GM19324 (cell line): ENCODE measurements at regions not wholly inside any gene's neighbourhood (a gene's known extent, or its start where the extent isn't known, plus 50 kb on each side); places are given as distances from the start of the nearest gene placed in this dataset.
"Not testable (repeated sequence)": the region's sequence is repeated elsewhere in the genome, so short reads cannot be mapped to it uniquely, and the experiment has no call there.

Source experiments
- ATAC-seq: cut with Tn5 transposase; IDR thresholded peaks from one replicate; pipeline ENCODE4 v1.9.1; 2021; ENCODE audit warnings: mild to moderate bottlenecking, moderate library complexity; ENCODE audit not compliant: unreplicated experiment, low FRiP score

DNA sequence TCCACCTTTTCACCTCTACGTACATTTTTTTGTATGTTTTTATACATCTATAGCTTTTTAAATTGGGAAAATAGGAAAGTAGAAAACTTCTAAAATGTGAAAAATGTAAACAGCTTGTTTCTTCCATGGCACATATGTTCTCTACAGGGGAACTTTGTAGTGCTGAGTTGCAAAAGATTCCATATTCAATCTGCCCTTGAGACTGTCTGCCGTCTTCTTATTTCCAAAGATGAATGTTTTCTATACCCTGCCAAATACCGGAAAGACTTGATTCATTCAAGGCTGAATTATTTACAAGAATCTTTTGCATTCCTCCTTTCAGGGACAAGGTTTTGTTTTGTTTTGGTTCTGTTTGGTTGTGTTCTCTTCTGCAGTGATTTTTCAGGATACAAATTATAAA, 1334.5 kb upstream of the ADGRL4 start:
- ATAC-seq = no peak

DNA sequence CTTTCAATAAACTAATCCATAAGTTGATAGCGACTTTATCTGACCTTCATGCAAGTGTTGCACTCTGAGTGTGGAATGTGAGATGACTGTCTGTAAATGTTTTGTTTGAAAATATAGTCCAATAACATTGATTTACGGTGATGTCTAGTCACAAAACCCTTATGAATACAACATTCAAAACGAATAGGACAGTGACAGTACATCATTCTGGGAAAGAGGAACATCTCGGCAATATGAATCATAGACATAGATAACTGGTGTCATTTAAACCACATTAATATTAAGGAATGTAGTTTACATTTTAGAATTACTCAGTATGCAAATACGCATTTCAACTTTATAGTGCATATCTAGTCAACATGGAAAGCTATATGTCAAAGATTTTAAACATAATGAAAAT, 1311.6 kb upstream of the ADGRL4 start:
- no peak for ATAC-seq

DNA sequence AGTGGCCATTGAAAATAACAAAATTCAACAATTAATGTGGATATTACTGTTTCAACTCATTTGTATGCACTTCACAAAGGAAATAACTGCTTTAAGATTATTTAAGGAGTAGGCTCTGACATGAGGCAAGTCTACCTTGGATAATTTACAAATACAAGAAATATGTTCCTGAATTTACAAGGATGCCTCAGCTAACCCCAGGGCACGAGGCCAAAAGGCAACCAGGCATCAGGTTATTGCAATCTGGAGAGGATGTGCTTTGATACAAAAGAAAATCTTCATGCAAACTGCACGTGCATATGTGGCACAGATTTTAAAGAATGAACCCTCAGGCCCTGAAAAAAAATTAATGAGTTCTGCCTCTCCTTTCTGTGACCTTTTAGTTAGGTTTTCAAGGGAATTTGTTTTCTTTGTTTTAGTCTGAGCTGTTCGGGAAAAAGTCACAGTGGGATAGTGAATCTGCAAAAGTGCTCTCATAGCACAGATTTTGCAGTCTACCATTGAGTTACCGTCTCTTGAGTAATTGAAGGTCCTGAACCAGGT, 1304.2 kb upstream of the ADGRL4 start:
- no peak for ATAC-seq

DNA sequence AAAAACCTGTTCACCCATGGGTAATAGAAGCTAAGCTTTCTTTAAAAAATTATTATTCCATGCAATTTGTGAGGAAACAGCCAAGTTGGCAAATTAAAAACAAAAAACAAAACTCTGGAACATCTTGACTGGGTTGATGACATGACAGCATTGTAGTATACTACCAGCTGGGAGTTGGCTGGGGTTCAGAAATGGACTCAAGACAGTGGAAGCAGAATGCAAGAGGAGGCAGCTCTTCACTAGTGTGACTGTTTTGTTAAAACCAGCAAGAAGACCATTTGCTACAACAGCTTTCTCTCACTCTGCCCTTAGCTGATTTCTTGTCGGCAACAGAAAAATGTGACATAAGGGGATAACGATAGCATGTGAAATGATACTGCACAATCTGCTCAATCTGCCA, 1298.9 kb upstream of the ADGRL4 start:
- ATAC-seq = no peak

DNA sequence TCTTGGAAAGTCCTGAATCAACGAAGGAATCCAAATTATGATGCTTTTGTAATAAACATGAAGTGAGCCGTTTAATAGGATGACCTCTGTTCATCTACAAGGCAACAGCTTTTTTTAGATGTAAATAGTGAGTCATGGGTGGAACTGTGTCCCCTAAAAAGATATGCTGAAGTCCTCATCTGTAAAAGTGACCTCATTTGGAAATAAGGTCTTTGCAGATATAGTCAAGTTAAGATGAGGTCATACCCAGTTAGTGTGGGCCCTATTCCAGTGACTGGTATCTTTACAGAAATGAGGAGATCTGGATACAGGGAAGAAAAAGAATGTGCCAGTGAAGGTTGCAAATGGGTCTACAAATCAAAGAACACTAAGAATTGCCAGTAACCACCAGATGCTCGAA, 1287.3 kb upstream of the ADGRL4 start:
- ATAC-seq = no peak

DNA sequence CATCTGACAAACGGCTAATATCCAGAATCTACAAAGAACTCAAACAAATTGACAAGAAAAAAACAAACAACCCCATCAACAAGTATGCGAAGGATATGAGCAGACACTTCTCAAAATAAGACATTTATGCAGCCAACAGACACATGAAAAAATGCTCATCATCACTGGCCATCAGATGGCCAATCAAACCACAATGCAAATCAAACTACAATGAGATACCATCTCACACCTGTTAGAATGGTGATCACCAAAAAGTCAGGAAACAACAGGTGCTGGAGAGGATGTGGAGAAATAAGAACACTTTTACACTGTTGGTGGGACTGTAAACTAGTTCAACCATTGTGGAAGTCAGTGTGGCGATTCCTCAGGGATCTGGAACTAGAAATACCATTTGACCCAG, 1282.2 kb upstream of the ADGRL4 start:
- ATAC-seq = not testable (repeated sequence)

DNA sequence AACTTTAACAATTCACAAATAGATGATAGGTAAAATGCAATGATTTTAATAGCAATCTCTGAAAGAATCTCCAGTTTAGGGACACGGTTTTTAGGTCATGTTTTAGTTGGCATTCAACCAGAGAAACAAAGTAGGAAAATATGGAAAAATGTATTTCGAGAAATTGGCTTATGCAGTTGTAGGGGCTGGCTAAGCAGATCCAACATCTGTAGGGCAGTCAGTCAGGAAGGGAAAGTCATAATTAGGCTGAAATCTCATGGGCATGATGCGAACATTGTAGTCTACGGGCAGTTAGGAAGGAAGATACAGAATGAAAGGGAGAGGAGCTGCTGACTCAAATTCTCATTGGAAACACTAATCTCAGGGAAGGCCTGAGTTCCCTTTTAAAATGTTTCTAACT, 1276.0 kb upstream of the ADGRL4 start:
- no peak for ATAC-seq

DNA sequence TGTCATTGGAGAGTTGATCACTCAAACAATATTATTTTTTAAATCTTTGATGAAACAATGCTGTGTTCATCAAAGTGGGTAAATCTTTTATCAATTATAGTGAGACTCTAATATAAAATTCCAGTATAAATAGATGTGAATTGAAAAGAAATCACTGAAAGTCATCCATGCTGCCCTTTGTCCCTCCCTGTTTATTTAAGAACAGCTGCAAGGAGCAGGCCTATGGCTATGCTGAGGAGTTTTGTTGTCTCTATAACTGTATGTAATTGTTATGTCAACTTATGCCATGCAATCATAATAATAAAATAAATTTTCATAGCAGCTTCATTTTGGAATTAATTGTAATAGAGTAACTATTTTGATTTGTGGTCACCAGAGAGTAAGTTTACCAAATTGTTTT, 1272.4 kb upstream of the ADGRL4 start:
- ATAC-seq = no peak

DNA sequence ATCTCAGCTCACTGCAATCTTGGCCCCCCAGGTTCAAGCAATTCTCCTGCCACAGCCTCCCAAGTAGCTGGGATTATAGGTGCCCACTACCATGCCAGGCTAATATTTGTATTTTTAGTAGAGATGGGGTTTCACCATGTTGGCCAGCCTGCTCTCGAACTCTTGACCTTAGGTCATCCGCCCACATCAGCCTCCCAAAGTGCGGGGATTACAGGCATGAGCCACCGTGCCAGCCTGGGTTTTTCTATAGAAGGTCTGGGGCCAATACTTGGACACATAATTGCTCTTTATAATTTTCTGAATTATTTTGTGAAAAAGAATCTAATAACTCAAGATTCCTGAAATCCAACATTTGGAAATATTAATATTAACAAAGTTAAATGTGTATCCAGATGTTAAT, 1267.7 kb upstream of the ADGRL4 start:
- no peak for ATAC-seq

DNA sequence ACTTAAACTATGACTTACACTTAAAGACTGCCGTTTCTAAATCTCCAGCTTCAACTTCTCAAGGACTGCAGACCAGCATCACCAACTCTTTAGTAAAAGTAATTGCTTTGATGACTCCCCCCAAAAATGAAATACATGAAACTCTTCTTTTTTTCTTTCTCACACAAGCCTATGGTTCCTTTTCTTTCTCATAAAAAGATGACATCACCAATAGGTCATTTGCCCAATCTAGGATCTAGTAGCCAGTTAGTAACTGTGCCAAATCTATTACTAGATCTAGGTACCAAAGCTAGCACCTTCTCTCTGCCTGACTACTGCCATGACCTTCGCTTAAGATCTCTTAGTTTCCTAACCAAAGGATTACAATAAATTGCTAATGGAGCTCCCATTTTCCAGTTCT, 1266.0 kb upstream of the ADGRL4 start:
- no peak for ATAC-seq

DNA sequence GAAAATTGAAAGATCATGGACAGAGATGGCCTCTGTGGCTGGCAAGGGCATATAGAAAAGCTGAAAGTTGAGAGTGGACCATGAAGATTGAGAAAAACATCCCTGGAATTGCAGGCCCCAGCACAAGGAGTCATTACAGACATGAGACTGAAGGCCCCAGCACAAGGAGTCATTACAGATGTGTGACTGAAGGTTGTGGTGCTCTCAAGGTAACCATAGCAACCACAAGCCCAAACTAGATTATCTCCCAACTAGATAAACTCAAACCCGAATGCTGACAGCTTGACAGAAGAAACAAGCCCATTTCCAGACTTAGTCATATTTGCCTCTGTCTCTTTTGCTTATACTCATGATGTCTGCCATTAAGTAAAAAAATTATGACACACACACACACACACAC, 1252.1 kb upstream of the ADGRL4 start:
- ATAC-seq = no peak

DNA sequence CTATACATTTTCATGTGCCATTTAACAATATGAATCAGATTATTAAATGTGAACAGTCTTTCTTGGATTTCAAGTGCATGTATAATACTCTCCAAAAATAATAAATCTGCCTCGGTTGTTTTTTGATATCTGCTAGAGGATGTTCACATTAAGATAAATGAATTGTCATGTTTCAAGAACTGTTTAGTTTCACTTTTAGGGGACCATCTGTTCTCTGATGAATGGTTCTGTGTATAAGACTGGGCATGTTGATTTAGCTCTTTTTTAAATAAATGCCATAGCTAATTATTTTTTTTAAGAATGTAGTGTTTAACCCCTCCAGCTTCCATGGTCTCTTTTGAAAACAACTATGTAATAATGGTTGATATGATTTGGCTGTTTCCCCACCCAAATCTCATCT, 1245.1 kb upstream of the ADGRL4 start:
- no peak for ATAC-seq

DNA sequence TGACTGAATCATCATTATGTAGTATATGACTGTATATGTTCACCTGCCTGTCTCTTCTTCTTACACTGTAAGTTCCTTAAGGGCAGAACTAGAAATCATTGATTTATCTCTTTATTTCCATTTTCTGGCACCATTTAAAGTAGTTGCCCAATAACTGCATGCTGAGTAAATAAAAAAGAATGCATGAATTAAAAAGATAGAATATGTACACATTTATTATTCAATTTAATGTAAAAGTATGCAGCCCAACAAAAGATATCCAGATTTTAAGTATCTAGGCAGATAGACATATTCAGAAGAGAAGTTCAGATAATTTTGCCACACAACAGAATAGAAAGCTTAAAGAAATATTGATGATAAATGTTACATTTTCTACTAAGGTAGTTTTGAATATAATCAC, 1244.6 kb upstream of the ADGRL4 start:
- ATAC-seq = no peak

DNA sequence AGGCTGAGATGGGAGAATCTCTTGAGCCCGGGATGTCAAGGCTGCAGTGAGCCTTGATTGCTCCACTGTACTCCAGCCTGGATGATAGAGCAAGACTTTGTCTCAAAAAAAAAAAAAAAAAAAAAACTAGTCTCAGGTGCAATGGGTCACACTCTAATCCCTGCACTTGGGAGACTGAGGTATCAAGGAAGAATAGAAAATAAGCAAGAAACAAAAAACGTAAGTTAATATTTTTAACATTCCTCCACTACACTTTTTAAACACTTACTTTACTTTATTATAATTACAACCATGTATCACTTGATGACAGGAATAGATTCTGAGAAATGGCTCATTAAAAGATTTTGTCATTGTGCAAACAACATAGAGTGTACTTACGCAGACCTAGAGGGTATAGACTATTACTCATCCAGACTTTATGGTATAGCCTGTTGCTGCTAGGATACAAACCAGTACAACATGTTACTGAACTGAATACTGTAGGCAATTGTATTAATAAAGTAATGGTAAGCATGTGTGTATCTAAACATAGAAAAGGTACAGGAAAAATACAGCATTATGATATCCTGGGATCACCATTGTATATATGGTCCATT, 1244.1 kb upstream of the ADGRL4 start:
- ATAC-seq = no peak

DNA sequence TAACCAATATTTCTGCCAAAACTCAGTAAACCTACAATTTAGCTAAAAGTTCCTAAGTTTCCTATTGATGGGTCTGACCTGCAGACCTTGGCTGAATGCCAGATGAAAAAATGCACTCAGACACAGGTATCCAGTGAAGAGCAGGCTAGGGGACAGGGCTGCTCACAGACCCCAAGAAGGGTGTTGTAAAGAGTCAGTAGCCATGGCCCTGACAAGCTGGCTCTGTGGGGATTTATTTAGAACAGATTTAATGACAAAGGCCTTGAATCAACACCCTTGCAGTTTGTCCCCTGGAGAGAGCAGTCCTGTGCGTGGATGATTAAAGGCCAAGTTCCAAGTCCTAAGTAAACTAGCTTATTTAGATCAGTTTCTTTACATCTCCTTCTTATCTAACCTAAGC, 1243.2 kb upstream of the ADGRL4 start:
- no peak for ATAC-seq

DNA sequence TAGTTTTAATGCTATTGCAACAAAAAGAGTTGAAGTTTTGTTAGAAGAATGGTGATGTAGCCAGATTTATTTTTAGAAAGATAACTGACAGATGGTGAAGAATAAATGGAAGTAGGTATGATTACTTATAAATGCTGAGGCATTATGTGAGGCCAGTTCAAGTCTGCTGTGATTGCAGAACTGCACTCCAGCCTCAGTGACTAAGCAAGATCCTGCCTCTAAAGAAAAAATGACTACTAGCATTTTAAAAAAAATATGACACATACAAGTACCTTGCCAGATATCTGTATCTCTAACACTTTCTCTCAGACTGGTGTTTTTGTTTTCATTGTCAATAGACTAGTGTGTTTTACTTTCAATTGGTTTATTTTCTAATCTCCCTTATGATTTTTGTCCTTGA, 1242.4 kb upstream of the ADGRL4 start:
- no peak for ATAC-seq

DNA sequence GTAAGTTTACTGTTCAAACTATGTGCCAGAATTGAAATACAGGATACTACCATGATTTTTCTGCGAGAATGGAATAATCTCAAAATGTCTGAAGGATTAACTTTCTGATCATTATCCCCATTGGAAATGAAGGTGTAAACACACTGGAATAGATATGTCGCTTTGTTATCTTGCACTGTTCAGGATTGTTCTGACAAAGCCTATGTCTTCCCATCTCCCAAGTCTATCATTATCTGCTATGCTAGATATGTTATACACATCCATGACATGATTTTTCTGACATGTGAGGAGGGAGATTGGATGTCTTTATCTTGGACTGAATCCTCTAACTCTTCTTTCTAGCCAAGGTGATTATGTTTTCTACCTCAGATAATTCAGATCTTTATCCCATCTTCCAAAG, 1239.3 kb upstream of the ADGRL4 start:
- ATAC-seq = no peak

DNA sequence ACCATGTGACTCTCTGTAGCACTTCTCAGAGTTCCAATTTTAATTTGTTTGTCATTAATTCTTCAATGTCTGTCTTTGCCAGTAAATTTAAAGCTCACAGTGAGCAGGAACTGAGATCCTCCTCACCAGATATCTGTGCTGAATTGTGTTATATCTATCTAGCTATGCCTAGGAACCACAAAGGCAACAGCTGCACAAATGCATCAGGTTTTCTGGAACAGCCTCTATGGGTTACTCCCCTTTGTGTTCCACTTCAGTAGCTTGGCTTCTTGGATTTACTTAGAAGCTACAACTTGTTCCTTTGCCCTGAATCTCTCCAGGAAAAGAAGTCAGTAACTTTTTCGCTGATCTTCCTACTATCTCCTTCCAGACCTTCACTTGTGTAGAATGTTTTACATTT, 1237.8 kb upstream of the ADGRL4 start:
- ATAC-seq = no peak

DNA sequence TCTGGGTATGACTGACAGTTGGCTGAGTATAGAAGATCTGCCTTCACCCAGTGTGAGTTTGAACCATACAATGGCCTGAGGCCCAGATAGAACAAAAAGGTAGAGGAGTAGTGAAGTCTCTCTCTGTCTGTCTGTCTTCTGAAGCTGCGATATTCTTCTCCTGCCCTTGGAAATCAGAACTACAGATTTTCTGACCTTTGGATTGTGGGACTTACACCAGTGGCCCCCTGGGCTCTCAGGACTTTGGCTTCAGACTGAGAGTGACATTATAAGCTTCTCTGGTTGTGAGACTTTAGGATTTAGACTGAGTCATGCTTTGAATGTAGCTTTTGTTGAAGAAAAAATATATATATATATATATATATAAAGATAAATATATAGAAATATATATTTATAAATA, 1235.0 kb upstream of the ADGRL4 start:
- no peak for ATAC-seq

DNA sequence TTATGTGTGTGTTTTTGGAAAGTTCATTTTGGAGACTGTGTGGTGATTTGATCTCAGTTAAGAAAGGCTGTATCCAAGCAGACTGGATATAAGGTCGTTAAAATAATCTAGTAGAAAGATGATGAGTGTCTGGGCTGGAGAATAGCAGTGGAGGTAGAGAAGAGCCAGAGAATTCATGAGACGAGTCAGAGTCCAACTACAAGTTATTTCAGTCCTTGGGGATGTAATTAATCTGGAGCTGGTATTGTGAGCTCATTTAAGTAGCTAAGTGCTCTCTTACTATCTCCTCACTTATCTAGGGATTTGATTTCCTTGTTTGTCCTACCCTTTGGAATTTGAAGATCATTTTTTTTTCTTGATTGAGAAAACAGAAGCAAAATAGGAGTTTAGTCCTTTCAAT, 1219.0 kb upstream of the ADGRL4 start:
- no peak for ATAC-seq

DNA sequence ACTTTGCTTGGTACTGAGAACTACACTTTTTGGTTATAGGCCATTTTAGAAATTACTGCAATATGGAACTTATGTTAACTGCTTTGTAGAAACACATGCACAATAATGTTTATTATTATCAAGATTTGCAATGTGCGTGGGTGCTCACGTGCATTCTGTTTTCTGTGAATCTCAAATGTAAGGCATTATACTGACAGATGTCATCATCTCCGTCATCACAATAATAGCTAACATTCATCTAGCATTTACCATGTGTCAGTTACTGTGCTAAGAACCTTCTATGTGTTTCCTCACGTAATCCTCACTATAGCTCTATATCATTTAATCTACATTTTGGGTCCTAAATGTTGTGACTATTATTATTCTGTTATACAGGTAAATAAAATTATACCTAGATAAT, 1214.8 kb upstream of the ADGRL4 start:
- no peak for ATAC-seq

DNA sequence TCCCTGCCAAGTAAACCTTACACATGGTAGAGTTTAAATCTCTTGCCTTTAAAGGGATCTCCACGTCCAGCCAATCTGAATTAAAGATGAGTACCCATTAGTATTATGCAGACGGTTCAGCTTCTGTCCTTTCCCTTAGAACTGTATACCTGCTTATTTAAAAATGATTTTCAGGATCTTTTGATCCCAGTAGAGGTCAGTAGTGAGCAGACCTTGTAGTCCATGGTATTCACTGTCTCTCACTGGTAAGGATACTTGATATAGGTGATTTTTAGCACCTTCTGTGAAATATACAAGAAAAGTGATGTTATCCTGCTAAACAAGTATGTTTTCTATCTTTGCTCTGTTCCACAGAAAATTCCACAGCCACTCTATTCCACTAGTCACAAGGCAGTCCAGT, 1211.6 kb upstream of the ADGRL4 start:
- ATAC-seq = no peak

DNA sequence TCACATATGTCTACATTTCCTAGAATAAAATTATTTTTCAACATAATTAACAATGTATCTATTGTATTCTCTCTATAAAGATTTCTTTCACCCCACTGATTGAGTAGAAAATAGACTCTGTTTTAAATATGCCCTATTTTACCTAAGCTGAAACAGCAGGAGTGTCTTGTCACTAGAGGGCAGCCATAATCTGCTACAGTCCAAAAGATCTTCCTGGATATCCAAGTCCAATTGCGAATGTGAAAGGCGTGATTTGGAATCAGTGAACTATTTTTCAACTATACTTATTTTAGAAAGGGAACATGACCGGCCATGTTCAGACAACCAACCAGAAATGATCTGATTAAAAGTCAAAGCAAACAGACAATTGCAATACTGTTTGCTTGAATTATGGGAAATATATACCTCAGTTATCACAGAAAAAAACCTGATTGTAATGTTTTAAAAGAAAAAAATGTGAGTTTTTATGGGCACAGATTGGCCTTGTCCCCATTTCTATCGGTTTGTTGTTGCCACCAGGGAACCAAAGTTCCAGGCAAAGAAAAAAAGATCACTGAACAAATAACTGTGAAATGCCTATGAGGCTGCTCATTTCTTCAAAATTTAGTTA, 1211.0 kb upstream of the ADGRL4 start:
- ATAC-seq = no peak
